Panc1 (cell line): ENCODE measurements at regions not wholly inside any gene's neighbourhood (a gene's known extent, or its start where the extent isn't known, plus 50 kb on each side); places are given as distances from the start of the nearest gene placed in this dataset.

Experiments used
- POLR2AphosphoS5 ChIP-seq: IDR thresholded peaks from 2 replicates; pipeline ENCODE4 v1.6.1; 2012; ENCODE audit warnings: mild to moderate bottlenecking, low read depth, low read length, moderate library complexity
- SIN3A ChIP-seq: IDR thresholded peaks from 2 replicates; pipeline ENCODE4 v1.6.1; 2012; ENCODE audit warnings: low read depth, mild to moderate bottlenecking, low read length, moderate library complexity, borderline replicate concordance; ENCODE audit not compliant: insufficient read depth
- TCF7L2 ChIP-seq: IDR thresholded peaks from 2 replicates; pipeline ENCODE4 v1.6.1; 2011; ENCODE audit warnings: mild to moderate bottlenecking, low read depth, low read length, inconsistent platforms
- TF ChIP-seq, protein P1 (sequence below), 2 experiments: IDR thresholded peaks; 2 replicates each; pipeline ENCODE4 v1.6.1; 2011 to 2012; ENCODE audit warnings: low read depth in 2 of 2, control low read depth in 1 of 2, low read length in 1 of 2, mild to moderate bottlenecking in 1 of 2, moderate library complexity in 1 of 2; ENCODE audit not compliant: insufficient read depth in 1 of 2
- TF ChIP-seq, protein P2 (sequence below): fragments of 450-650 bp; IDR thresholded peaks from 2 replicates; pipeline ENCODE4 v1.5.1; 2017; ENCODE audit warnings: mild to moderate bottlenecking

DNA sequence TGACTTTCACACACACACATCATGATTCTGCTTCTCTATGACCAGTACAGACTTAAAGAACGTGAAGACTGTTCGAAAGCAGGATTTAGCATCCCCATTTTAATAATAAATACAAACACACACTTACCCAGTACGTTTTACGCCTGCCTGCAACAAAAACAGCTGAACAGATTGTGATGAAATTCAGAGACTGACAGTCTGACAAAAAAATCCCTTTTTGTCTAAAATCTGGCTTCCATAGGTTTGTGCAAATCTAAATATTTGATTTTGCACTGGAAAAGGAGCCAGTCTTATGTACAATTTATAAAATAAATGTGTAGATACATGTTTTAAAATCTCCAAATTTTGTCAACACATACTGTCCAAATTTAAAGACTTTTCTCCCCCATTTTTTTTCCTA is 630.7 kb downstream of the ZEB2 start:
- TF ChIP-seq, protein P1, sequence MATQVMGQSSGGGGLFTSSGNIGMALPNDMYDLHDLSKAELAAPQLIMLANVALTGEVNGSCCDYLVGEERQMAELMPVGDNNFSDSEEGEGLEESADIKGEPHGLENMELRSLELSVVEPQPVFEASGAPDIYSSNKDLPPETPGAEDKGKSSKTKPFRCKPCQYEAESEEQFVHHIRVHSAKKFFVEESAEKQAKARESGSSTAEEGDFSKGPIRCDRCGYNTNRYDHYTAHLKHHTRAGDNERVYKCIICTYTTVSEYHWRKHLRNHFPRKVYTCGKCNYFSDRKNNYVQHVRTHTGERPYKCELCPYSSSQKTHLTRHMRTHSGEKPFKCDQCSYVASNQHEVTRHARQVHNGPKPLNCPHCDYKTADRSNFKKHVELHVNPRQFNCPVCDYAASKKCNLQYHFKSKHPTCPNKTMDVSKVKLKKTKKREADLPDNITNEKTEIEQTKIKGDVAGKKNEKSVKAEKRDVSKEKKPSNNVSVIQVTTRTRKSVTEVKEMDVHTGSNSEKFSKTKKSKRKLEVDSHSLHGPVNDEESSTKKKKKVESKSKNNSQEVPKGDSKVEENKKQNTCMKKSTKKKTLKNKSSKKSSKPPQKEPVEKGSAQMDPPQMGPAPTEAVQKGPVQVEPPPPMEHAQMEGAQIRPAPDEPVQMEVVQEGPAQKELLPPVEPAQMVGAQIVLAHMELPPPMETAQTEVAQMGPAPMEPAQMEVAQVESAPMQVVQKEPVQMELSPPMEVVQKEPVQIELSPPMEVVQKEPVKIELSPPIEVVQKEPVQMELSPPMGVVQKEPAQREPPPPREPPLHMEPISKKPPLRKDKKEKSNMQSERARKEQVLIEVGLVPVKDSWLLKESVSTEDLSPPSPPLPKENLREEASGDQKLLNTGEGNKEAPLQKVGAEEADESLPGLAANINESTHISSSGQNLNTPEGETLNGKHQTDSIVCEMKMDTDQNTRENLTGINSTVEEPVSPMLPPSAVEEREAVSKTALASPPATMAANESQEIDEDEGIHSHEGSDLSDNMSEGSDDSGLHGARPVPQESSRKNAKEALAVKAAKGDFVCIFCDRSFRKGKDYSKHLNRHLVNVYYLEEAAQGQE (IDR thresholded peaks at IDR 0.05; ENCODE audit: insufficient read depth in 1 of 2, low read depth in 2 of 2, low read length in 1 of 2): no peak
- TF ChIP-seq, protein P2, sequence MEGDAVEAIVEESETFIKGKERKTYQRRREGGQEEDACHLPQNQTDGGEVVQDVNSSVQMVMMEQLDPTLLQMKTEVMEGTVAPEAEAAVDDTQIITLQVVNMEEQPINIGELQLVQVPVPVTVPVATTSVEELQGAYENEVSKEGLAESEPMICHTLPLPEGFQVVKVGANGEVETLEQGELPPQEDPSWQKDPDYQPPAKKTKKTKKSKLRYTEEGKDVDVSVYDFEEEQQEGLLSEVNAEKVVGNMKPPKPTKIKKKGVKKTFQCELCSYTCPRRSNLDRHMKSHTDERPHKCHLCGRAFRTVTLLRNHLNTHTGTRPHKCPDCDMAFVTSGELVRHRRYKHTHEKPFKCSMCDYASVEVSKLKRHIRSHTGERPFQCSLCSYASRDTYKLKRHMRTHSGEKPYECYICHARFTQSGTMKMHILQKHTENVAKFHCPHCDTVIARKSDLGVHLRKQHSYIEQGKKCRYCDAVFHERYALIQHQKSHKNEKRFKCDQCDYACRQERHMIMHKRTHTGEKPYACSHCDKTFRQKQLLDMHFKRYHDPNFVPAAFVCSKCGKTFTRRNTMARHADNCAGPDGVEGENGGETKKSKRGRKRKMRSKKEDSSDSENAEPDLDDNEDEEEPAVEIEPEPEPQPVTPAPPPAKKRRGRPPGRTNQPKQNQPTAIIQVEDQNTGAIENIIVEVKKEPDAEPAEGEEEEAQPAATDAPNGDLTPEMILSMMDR: no peak
- TF ChIP-seq POLR2AphosphoS5 (no peak), TCF7L2 (no peak), SIN3A (no peak)
